ENCODE measurements at regions not wholly inside any gene's neighbourhood (a gene's known extent, or its start where the extent isn't known, plus 50 kb on each side); places are given as distances from the start of the nearest gene placed in this dataset.

DNA sequence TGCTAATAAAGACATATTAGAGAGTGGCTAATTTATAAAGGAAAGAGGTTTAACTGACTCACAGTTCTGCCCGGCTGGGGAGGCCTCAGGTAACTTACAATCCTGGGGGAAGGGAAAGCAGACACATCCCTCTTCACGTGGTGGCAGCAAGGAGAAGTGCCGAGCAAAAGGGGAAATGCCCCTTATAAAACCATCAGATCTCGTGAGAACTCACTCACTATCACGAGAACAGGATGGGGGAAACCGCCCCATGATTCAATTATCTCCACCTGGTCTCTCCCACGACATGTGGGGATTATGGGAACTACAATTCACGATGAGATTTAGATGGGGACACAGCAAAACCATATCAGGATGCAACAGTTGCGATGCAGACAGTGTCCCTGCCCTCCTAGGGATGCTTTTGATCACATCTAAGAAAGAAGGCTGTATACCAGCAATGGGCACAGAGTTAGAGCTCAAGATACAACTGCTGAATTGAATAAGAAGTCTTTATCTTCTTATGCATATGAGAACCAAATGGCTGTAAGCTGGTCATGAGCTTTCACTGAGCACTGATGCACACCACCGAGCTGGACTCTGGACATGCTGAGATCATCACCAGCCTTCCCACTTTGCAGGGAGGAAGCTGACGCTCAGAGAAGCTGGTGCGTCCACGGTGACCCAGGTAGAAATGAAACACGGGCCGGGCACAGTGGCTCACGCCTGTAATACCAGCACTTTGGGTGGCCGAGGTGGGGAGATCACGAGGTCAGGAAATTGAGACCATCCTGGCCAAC, 255.2 kb downstream of the MN1 start:
- WGBS, 3 donors, result 82 to 91% (median 85%) methylated on average over 18 of the region's 18 CpGs
- Histone ChIP-seq H3K27ac (no peak overlapping the region), H3K4me3 (no peak overlapping the region), H3K27me3 (no peaks in the 10 kb centered on the region), H3K36me3 (no peaks in the 10 kb centered on the region), H3K4me1 (ENCODE audit: insufficient read depth) (no peaks in the 10 kb centered on the region), H3K9me3 (no peaks in the 10 kb centered on the region)
- intact Hi-C loops (cut with DNase I), result no loop called here
- no peak for DNase-seq
- TF ChIP-seq EP300 (IDR thresholded peaks at IDR 0.05) (no peak), POLR2A (IDR thresholded peaks at IDR 0.05) (no peak)
- TF ChIP-seq, protein P1, sequence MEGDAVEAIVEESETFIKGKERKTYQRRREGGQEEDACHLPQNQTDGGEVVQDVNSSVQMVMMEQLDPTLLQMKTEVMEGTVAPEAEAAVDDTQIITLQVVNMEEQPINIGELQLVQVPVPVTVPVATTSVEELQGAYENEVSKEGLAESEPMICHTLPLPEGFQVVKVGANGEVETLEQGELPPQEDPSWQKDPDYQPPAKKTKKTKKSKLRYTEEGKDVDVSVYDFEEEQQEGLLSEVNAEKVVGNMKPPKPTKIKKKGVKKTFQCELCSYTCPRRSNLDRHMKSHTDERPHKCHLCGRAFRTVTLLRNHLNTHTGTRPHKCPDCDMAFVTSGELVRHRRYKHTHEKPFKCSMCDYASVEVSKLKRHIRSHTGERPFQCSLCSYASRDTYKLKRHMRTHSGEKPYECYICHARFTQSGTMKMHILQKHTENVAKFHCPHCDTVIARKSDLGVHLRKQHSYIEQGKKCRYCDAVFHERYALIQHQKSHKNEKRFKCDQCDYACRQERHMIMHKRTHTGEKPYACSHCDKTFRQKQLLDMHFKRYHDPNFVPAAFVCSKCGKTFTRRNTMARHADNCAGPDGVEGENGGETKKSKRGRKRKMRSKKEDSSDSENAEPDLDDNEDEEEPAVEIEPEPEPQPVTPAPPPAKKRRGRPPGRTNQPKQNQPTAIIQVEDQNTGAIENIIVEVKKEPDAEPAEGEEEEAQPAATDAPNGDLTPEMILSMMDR (IDR thresholded peaks at IDR 0.05), result no peak

DNA sequence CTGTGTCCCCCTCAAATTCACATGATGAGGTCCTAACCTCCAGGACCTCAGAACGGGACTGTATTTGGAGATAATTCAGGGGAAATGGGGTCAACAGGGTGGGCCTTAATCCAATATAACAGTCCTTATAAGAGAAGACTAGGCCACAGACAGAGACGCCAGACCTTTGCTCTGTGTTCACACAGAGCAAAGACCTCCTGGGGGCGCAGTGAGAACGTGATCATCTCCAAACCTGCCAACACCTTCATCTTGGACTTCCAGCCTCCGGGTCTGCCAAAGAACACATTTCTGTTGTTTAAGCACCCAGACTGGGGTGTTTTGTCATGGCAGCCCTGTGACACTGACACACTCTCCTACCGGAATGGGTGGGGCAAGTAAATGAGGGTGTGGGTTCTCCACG, 250.2 kb downstream of the MN1 start:
- H3K36me3 ChIP-seq, result no peaks in the 10 kb centered on the region
- no peak for DNase-seq
- 89 to 94% (median 90%) methylated on average over 7 of the region's 7 CpGs for WGBS, 3 donors
- H3K4me1 ChIP-seq (ENCODE audit: insufficient read depth), result peaks cover 6% of the 10 kb centered on the region
- no peak for TF ChIP-seq POLR2A (IDR thresholded peaks at IDR 0.05)
- no peak for TF ChIP-seq EP300 (IDR thresholded peaks at IDR 0.05)
- TF ChIP-seq, protein P1 (IDR thresholded peaks at IDR 0.05), result no peak
- H3K27me3 ChIP-seq, result no peaks in the 10 kb centered on the region
- H3K27ac ChIP-seq, result no peak overlapping the region
- intact Hi-C loops (cut with DNase I), result no loop called here
- no peaks in the 10 kb centered on the region for H3K9me3 ChIP-seq
- no peak overlapping the region for H3K4me3 ChIP-seq

DNA sequence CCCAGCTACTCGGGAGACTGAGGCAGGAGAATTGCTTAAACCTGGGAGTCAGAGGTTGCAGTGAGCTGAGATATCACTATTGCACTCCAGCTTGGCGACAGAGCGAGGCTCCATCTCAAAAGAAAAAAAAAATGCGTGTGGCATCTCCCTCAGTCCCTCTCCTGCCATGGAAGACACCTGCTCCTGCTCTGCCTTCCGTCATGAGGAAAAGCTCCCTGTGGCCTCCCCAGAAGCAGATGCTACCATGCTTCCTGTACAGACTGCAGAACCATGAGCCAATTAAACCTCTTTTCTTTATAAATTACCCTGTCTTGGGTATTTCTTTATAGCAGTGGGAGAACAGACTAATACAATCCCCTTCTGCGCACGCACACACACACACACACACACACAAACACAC, 249.4 kb downstream of the MN1 start:
- H3K4me3 ChIP-seq, result no peak overlapping the region
- no peak overlapping the region for H3K27ac ChIP-seq
- H3K36me3 ChIP-seq, result no peaks in the 10 kb centered on the region
- 83 to 95% (median 92%) methylated on average over 7 of the region's 7 CpGs for WGBS, 3 donors
- H3K9me3 ChIP-seq, result no peaks in the 10 kb centered on the region
- intact Hi-C loops (cut with DNase I), result no loop called here
- H3K4me1 ChIP-seq (ENCODE audit: insufficient read depth), result peaks cover 6% of the 10 kb centered on the region
- no peak for TF ChIP-seq POLR2A (IDR thresholded peaks at IDR 0.05)
- TF ChIP-seq, protein P1 (IDR thresholded peaks at IDR 0.05), result no peak
- no peak for TF ChIP-seq EP300 (IDR thresholded peaks at IDR 0.05)
- no peaks in the 10 kb centered on the region for H3K27me3 ChIP-seq
- DNase-seq, result no peak

DNA sequence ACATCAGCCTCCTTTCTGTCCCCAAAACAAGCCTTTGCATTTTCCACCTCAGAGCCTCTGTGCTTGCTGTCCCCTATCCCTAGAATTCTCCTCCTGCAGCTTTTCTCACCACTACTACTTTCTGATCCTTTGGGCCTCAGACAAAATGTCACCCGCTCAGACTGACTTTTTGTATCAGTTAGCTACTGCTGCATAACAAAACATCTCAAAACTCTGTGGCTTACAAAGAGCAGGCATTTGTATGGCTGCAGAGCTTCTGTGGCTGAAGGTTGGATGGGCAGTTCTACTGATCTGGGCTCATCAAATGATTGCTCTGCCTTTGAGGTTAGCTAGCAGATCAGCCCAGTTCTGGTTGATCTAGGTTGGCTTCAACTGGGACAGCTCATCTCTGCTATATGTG, 248.7 kb downstream of the MN1 start:
- Histone ChIP-seq H3K9me3 (no peaks in the 10 kb centered on the region), H3K4me1 (ENCODE audit: insufficient read depth) (peaks cover 6% of the 10 kb centered on the region), H3K4me3 (no peak overlapping the region), H3K36me3 (no peaks in the 10 kb centered on the region), H3K27ac (no peak overlapping the region), H3K27me3 (no peaks in the 10 kb centered on the region)
- WGBS, 3 donors, result 99 to 100% (median 100%) methylated on average over 1 of the region's 1 CpG
- DNase-seq, result no peak
- intact Hi-C loops (cut with DNase I), result no loop called here
- TF ChIP-seq, protein P1 (IDR thresholded peaks at IDR 0.05), result no peak
- no peak for TF ChIP-seq POLR2A (IDR thresholded peaks at IDR 0.05)
- TF ChIP-seq EP300 (IDR thresholded peaks at IDR 0.05), result no peak
